ENCODE measurements at regions not wholly inside any gene's neighbourhood (a gene's known extent, or its start where the extent isn't known, plus 50 kb on each side); places are given as distances from the start of the nearest gene placed in this dataset.
"Not testable (repeated sequence)": the region's sequence is repeated elsewhere in the genome, so short reads cannot be mapped to it uniquely, and the experiment has no call there.

GRCh38 chr22:22946131-22946530 is 58.5 kb downstream of the IGLL5 start:
- intact Hi-C loops (cut with micrococcal nuclease) = no loop called here

GRCh38 chr22:22948651-22949571 is 61.3 kb downstream of the IGLL5 start:
- intact Hi-C loops (cut with micrococcal nuclease) = no loop called here

GRCh38 chr22:22949953-22950352 is 62.3 kb downstream of the IGLL5 start:
- intact Hi-C loops (cut with micrococcal nuclease) = loop anchor here (10.0 kb wide), 1 partner anchor 485 kb away; no protein-coding TSS in a partner anchor

- intact Hi-C loops (cut with micrococcal nuclease) = loop anchor here (10.0 kb wide), 1 partner anchor 486 kb away; no protein-coding TSS in a partner anchor
These were observed 63.4 kb downstream of the IGLL5 start for GRCh38 chr22:22951035-22951434.

DNA sequence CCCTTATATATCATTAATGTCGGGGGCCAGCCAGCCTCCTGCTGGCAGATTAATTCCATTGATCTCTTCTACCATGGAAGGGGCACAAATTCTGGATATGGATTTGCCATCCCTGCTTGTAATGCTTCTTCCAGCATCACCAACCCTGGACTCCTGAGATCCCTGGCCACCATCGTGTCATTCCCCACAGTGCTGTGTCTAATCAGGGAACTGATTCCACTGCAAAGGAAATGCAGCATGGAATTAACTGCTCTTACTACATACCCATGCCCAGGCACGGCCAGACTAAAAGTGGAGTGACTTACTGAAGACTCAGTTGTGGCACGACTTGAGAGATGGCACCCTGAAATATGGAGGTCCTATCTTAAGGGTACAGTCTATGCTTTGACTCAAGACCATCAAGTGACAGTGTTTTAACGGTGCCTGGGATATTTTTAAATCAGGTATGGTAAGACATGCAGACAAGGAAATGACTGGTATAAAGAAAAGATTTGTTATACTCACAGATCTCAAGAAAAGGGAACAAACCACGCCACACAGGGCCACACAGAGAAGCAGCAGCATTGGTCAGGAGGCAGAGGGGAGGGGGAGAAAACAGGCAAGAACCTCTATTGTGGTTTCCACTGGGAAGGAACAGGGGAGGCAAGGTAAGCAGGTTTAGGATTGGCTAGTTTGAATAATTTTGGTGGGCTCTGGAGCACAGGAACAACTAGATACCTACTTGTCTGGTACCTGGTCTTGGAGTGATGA is 65.1 kb downstream of the IGLL5 start:
- intact Hi-C loops (cut with micrococcal nuclease) = loop anchor here (10.0 kb wide), 1 partner anchor 488 kb away; no protein-coding TSS in a partner anchor

DNA sequence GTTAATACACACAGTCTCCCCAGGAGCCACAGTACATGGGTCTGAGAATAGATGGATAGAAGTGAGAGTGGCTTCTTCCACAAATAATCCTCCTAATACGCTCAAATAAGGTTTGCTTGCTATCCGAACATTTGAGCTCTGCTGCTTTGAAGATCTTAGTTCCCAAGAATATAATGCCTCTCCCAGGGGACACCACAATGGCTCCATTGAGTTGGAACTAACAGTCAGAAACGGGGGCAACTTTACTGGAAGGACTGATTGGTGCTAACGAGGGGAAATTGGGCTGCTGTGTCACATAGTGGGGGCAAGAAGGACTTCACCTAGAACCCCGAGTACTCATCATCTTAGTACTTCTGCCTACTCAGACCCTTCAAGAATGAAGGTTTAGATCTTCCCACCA is 66.2 kb downstream of the IGLL5 start:
- intact Hi-C loops (cut with micrococcal nuclease) = loop anchor here (10.0 kb wide), 1 partner anchor 489 kb away; no protein-coding TSS in a partner anchor

- intact Hi-C loops (cut with micrococcal nuclease) = loop anchor here (10.0 kb wide), 1 partner anchor 490 kb away; no protein-coding TSS in a partner anchor
These were observed 67.0 kb downstream of the IGLL5 start for GRCh38 chr22:22954656-22955055.

DNA sequence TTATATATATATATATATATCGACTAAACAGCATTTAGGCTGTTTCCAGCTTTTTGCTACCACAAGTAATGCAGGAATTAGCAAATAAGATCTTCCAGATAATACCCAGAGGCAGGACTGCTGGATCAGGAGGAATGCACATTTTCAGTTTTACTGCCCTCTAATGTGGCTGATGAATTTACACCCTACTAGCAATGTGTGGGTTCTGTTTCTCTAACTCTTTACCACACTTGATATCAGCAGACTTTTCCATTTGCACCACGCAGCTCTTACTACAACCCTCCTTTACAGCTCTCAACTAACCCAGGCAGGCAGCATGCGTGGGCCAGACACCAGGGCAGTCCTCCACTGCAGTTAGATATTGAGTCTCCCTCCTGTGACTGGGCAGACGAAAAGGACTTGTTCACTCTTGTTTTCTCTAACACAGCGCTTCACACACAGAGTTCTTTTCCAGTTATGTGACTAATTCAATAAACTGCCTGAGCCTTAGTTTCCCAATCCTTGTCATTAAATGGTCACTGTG is 67.7 kb downstream of the IGLL5 start:
- intact Hi-C loops (cut with micrococcal nuclease) = loop anchor here (10.0 kb wide), 1 partner anchor 491 kb away; no protein-coding TSS in a partner anchor

DNA sequence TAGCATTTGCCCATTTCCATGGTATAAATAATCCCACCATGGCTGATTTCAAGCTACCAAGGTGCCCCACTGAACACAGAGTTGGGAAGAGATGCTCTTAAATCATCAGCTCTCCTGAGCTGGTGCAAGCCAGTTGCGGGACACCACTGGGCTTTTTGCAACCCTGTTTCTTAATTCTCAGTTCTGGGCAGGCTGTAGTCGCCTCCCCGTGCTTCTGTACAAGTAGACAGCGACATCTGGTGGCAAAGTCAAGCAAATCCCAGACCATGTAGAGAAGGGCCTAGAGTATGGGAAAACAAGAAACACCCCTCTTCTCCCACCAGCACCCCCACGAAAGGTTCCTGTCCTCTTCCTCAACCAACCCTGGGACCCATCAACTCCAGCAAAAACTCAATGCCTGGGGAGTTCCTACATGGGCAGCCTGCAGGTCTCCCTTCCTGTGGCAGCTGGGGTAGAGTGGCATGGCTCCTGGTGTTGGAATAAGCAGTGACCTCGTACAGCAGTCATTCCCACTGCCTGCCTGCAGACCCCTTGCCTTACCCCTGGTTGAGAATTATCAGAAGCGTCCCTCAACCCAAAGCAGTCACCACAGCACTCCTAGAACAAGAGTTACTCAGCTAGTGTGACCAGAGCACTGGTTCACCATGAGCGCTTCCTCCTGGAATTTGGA is 68.4 kb downstream of the IGLL5 start:
- intact Hi-C loops (cut with micrococcal nuclease) = loop anchor here (1.0 to 10.0 kb wide), 7 partner anchors 72 to 491 kb away; no protein-coding TSS in a partner anchor

GRCh38 chr22:22957090-22957489 is 69.5 kb downstream of the IGLL5 start:
- intact Hi-C loops (cut with micrococcal nuclease) = loop anchor here (10.0 kb wide), 1 partner anchor 492 kb away; no protein-coding TSS in a partner anchor

GRCh38 chr22:22958621-22959020 is 71.0 kb downstream of the IGLL5 start:
- intact Hi-C loops (cut with micrococcal nuclease) = loop anchor here (1.0 to 10.0 kb wide), 5 partner anchors 112 to 494 kb away; partner anchors contain the start of gene GNAZ

DNA sequence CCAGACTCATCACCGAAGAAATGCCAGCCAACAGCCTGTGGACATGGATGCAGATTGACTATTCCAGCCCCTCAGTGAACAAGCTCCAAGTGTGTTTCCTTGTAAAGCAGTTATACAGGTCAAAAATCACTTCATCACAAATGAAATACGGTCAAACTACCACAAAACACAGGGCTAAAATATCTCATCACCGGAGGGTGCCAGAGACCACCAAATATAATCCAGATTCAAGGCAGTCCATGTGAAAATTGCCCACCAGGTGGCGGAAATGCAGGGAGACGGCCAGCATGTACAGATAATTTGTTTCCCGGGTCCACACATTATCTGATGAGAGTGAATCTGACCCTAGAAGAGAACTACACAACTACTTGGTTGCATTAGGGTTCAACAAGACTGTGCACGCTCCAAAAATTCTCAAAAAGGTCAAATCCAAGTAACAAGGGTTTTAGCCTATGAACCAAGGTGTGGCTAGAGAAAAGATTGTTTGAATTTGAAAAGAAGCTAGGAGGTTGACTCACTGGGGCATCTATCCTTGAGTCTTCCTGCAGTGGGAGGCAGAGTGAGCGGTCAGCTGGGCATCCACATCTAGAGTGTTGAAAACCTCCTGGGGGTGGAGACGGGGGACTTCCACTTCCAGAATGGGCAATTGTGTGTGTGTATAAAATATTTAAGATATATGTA is 71.7 kb downstream of the IGLL5 start:
- intact Hi-C loops (cut with micrococcal nuclease) = loop anchor here (1.0 to 10.0 kb wide), 5 partner anchors 111 to 494 kb away; partner anchors contain the start of gene GNAZ

DNA sequence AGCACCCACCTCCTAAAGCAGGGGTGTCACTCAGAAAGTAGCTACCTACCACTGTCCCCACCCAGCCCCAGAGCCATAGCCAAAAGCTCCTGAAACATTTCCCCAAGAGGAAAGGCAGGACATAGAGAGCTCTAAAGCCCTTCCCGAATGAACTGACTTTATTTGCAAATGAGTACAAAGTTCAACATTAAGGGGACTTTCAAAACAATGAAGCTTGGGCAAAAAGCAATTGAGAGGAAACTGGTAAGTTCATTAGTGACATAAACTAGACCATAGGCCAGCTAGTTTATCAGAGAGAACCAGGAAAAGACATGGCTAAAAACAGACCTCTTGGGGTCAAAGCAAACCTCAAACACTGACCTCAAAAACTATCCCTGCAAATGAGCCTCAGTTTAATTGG is 72.7 kb downstream of the IGLL5 start:
- intact Hi-C loops (cut with micrococcal nuclease) = no loop called here

DNA sequence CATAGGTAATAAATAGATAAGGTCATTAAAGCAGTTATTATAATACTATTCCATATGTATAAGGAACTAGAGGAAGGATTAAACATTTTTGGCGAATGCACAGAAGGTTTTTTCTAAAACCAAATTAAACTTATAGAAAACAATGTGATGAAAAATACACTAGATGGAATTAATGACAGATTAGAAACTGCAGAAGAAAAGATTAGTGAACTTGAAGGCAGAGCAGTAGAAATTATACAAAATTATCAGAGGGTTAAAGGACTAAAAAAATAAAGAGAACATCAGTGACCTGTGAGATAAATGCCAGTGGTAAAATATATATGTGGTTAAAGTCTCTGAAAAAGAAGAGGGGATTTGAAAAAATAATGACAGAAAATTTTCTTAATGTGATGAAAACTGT is 74.0 kb downstream of the IGLL5 start:
- intact Hi-C loops (cut with micrococcal nuclease) = no loop called here

DNA sequence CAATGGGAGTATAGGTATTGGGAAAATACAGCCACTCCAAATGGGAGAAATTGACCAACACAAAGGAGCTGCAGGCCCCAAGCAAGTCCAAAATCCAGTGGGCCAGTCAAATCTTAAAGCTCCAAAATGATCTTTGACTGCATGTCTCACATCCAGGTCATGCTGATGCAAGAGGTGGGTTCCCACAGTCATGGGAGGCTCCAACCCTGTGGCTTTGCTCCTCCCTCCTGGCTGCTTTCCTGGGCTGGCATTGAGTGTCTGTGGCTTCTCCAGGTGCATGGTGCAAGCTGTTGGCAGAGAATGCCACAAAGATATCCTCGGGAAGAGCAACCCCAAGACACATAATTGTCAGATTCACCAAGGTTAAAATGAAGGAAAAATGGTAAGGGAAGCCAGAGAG is 80.8 kb downstream of the IGLL5 start:
- intact Hi-C loops (cut with micrococcal nuclease) = no loop called here

- intact Hi-C loops (cut with micrococcal nuclease) = not testable (repeated sequence)
These were observed 85.0 kb downstream of the IGLL5 start for GRCh38 chr22:22972605-22973004.

DNA sequence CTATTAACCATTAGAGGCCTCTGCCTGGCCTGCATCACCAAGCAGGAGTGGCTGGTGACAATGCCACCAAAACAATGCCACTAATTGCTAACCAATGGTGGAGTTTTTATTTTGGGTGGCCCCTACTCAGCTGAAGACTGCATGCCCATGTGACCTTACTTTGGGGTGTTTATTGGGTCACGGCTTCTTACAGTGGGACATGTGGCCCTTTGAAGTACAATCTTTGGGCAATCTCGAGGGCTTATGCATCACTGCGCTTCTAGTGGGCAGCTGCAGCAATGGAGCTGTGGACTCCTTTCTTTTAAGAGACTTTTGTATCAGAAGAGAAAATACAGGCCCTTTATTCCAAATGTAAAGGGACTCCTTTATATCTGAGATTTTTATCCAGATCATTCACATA is 85.7 kb downstream of the IGLL5 start:
- intact Hi-C loops (cut with micrococcal nuclease) = no loop called here

GRCh38 chr22:22974156-22974555 is 86.5 kb downstream of the IGLL5 start:
- intact Hi-C loops (cut with micrococcal nuclease) = no loop called here

GRCh38 chr22:22974795-22975580 is 87.4 kb downstream of the IGLL5 start:
- intact Hi-C loops (cut with micrococcal nuclease) = no loop called here
